HEK293T (cell line): ENCODE measurements at regions not wholly inside any gene's neighbourhood (a gene's known extent, or its start where the extent isn't known, plus 50 kb on each side); places are given as distances from the start of the nearest gene placed in this dataset.
"Not testable (repeated sequence)": the region's sequence is repeated elsewhere in the genome, so short reads cannot be mapped to it uniquely, and the experiment has no call there.

Experiments
- CTCF ChIA-PET: fragments of 350-600 bp; formaldehyde crosslinking; extraction: SDS; loops from one replicate; lab custom pipeline; 2021; ENCODE audit warnings: antibody characterized with exemption, inconsistent platforms; lab: Yijun Ruan, JAX
- POLR2A ChIA-PET: fragments of 350-600 bp; formaldehyde crosslinking; extraction: SDS; loops from one replicate; lab custom pipeline; 2020; ENCODE audit warnings: antibody characterized with exemption, inconsistent platforms; lab: Yijun Ruan, JAX
- DNase-seq: peaks from one replicate; pipeline ENCODE4 v3.0.0; 2012; ENCODE audit warnings: mixed read lengths; ENCODE audit errors: extremely low spot score
- ARNT ChIP-seq: fragments of 450-650 bp; IDR thresholded peaks from 2 replicates; pipeline ENCODE4 v1.6.1; 2017; ENCODE audit warnings: mild to moderate bottlenecking
- BHLHE40 ChIP-seq: fragments of 450-650 bp; IDR thresholded peaks from 2 replicates; pipeline ENCODE4 v1.6.1; 2016; ENCODE audit warnings: mild to moderate bottlenecking, moderate library complexity, borderline replicate concordance
- CTBP1 ChIP-seq: fragments of 450-650 bp; IDR thresholded peaks from 2 replicates; pipeline ENCODE4 v1.6.1; 2016; ENCODE audit warnings: borderline replicate concordance
- ELF4 ChIP-seq: fragments of 450-650 bp; IDR thresholded peaks from 2 replicates; pipeline ENCODE4 v1.6.1; 2017; ENCODE audit warnings: antibody characterized with exemption
- FOXA1 ChIP-seq: fragments of 450-650 bp; IDR thresholded peaks from 2 replicates; pipeline ENCODE4 v1.6.1; 2016; ENCODE audit warnings: mild to moderate bottlenecking
- FOXK2 ChIP-seq: fragments of 450-650 bp; IDR thresholded peaks from 2 replicates; pipeline ENCODE4 v1.6.1; 2016; ENCODE audit warnings: mild to moderate bottlenecking
- FOXM1 ChIP-seq: fragments of 450-650 bp; IDR thresholded peaks from 2 replicates; pipeline ENCODE4 v1.6.1; 2017; ENCODE audit warnings: mild to moderate bottlenecking, borderline replicate concordance
- HDGF ChIP-seq: fragments of 450-650 bp; IDR thresholded peaks from 2 replicates; pipeline ENCODE4 v1.6.1; 2017; ENCODE audit warnings: antibody characterized with exemption, borderline replicate concordance
- L3MBTL2 ChIP-seq: fragments of 450-650 bp; conservative IDR thresholded peaks from 2 replicates; pipeline ENCODE4 v1.6.1; 2016; ENCODE audit warnings: mild to moderate bottlenecking
- LEF1 ChIP-seq: fragments of 450-650 bp; IDR thresholded peaks from 2 replicates; pipeline ENCODE4 v1.6.1; 2017; ENCODE audit warnings: mild to moderate bottlenecking, borderline replicate concordance
- NFRKB ChIP-seq: fragments of 450-650 bp; IDR thresholded peaks from 2 replicates; pipeline ENCODE4 v1.6.1; 2016; ENCODE audit warnings: mild to moderate bottlenecking, moderate library complexity
- PKNOX1 ChIP-seq: fragments of 450-650 bp; IDR thresholded peaks from 2 replicates; pipeline ENCODE4 v1.6.1; 2016
- SP1 ChIP-seq: fragments of 450-650 bp; IDR thresholded peaks from 2 replicates; pipeline ENCODE4 v1.6.1; 2017
- SUZ12 ChIP-seq: fragments of 450-650 bp; IDR thresholded peaks from 2 replicates; pipeline ENCODE4 v1.6.1; 2016; ENCODE audit warnings: mild to moderate bottlenecking
- TARDBP ChIP-seq: fragments of 450-650 bp; IDR thresholded peaks from 2 replicates; pipeline ENCODE4 v1.6.1; 2016
- ZNF384 ChIP-seq: fragments of 450-650 bp; IDR thresholded peaks from 2 replicates; pipeline ENCODE4 v1.6.1; 2016

- DNase-seq: no peak
- POLR2A ChIA-PET: no interaction called here
- CTCF ChIA-PET: no interaction called here
- TF ChIP-seq PKNOX1 (no peak), HDGF (no peak), ELF4 (no peak), TARDBP (no peak), FOXM1 (no peak), SUZ12 (no peak), FOXA1 (no peak), CTBP1 (no peak), L3MBTL2 (no peak), ZNF384 (no peak), LEF1 (no peak), ARNT (no peak), SP1 (no peak), FOXK2 (no peak), NFRKB (no peak), BHLHE40 (no peak)
Measured at GRCh38 chr3:3927198-3927597, 128.0 kb downstream of the LRRN1 start.

- ChIA-PET CTCF (no interaction called here), POLR2A (no interaction called here)
- TF ChIP-seq ZNF384 (no peak), CTBP1 (no peak), ARNT (no peak), TARDBP (no peak), ELF4 (no peak), FOXK2 (no peak), FOXM1 (no peak), SP1 (no peak), SUZ12 (no peak), L3MBTL2 (no peak), NFRKB (no peak), HDGF (no peak), PKNOX1 (no peak), BHLHE40 (no peak), LEF1 (no peak), FOXA1 (no peak)
- no peak for DNase-seq
Measured at GRCh38 chr3:3927965-3928364, 128.7 kb downstream of the LRRN1 start.

DNA sequence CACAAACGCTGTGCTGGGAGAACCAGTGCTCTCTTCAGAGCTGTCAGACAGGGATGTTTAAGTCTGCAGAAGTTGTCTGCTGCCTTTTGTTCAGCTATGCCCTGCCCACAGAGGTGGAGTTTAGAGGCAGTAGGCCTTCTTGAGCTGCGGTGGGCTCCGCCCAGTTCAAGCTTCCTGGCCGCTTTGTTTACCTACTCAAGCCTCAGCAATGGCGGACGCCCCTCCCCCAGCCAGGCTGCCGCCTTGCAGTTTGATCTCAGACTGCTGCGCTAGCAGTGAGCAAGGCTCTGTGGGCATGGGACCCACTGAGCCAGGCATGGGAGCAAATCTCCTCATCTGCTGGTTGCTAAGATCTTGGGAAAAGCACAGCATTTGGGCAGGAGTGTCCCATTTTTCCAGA is 142.1 kb downstream of the LRRN1 start:
- POLR2A ChIA-PET, DNase-seq, CTCF ChIA-PET: not testable (repeated sequence)

- POLR2A ChIA-PET: no interaction called here
- TF ChIP-seq TARDBP (no peak), LEF1 (no peak), SP1 (no peak), L3MBTL2 (no peak), ARNT (no peak), CTBP1 (no peak), BHLHE40 (no peak), FOXM1 (no peak), NFRKB (no peak), ELF4 (no peak), FOXA1 (no peak), FOXK2 (no peak), PKNOX1 (no peak), ZNF384 (no peak), SUZ12 (no peak), HDGF (no peak)
- CTCF ChIA-PET: no interaction called here
- no peak for DNase-seq
Measured at GRCh38 chr3:3951071-3951470, 151.8 kb downstream of the LRRN1 start.

- ChIA-PET POLR2A (no interaction called here), CTCF (no interaction called here)
- no peak for DNase-seq
- TF ChIP-seq SUZ12 (no peak), BHLHE40 (no peak), FOXA1 (no peak), PKNOX1 (no peak), FOXM1 (no peak), ARNT (no peak), FOXK2 (no peak), NFRKB (no peak)
Measured at GRCh38 chr3:3951501-3951900, 152.3 kb downstream of the LRRN1 start.

- CTCF ChIA-PET, DNase-seq: not testable (repeated sequence)
Measured at GRCh38 chr3:3962867-3963266, 163.6 kb downstream of the LRRN1 start.

More at GRCh38 chr3:3962867-3963266, 163.6 kb downstream of the LRRN1 start:
- POLR2A ChIA-PET: not testable (repeated sequence)
